Panc1 (cell line): ENCODE measurements at regions not wholly inside any gene's neighbourhood (a gene's known extent, or its start where the extent isn't known, plus 50 kb on each side); places are given as distances from the start of the nearest gene placed in this dataset.

Experiments used
- ATAC-seq: fragments of 200-7000 bp; cut with Tn5 transposase; 2 replicates; pipeline ENCODE4 v1.9.1; 2020; ENCODE audit warnings: mild to moderate bottlenecking, moderate library complexity
- BruUV-seq: library from RNA; stranded (reverse); fragments of 400-500 nt; replicated peaks from 2 replicates; lab custom pipeline; 2021; lab: Mats Ljungman, UMichigan
- CTCF ChIA-PET: fragments of 300-600 bp; sonication (Branson Sonifier 250); formaldehyde crosslinking; loops from one replicate; lab custom pipeline; 2022; ENCODE audit warnings: antibody characterized with exemption; lab: Charles Lee
- POLR2A ChIA-PET: fragments of 300-600 bp; sonication (Branson Sonifier 250); formaldehyde crosslinking; loops from one replicate; lab custom pipeline; 2022; ENCODE audit warnings: antibody characterized with exemption; lab: Charles Lee
- DNase-seq: peaks from one replicate; pipeline ENCODE4 v3.0.0-alpha.2; 2010; ENCODE audit warnings: low read depth, low spot score
- H3K27ac ChIP-seq: 2 replicates; pipeline ENCODE4 v1.5.1; 2011; ENCODE audit warnings: mild to moderate bottlenecking, low read length, inconsistent platforms
- H3K27me3 ChIP-seq: fragments of 200-500 bp; sonication (Bioruptor generic); 2 replicates; pipeline ENCODE4 v1.6.0; 2014; ENCODE audit warnings: low read length, inconsistent platforms; ENCODE audit not compliant: control insufficient read depth, insufficient read depth
- H3K36me3 ChIP-seq: fragments of 200-500 bp; sonication (Bioruptor generic); 2 replicates; pipeline ENCODE4 v1.5.1; 2014; ENCODE audit warnings: inconsistent platforms, mild to moderate bottlenecking, low read length, moderate library complexity; ENCODE audit not compliant: control insufficient read depth, insufficient read depth
- H3K4me1 ChIP-seq: 2 replicates; pipeline ENCODE4 v1.5.1; 2011; ENCODE audit warnings: inconsistent platforms, mild to moderate bottlenecking, low read length, moderate library complexity; ENCODE audit not compliant: control insufficient read depth, insufficient read depth
- H3K4me3 ChIP-seq, 2 experiments: 2 replicates each; pipeline ENCODE4 v1.5.1; 2011 to 2012; ENCODE audit warnings: low read depth in 2 of 2, low read length in 2 of 2, mild to moderate bottlenecking in 2 of 2, inconsistent platforms in 1 of 2, moderate library complexity in 1 of 2
- H3K9me3 ChIP-seq: fragments of 200-500 bp; sonication (Bioruptor generic); 2 replicates; pipeline ENCODE4 v1.5.1; 2014; ENCODE audit warnings: low read depth, mild to moderate bottlenecking, inconsistent platforms, low read length, moderate library complexity; ENCODE audit not compliant: control insufficient read depth, insufficient read depth
- POLR2AphosphoS5 ChIP-seq: IDR thresholded peaks from 2 replicates; pipeline ENCODE4 v1.6.1; 2012; ENCODE audit warnings: mild to moderate bottlenecking, low read depth, low read length, moderate library complexity
- REST ChIP-seq, 2 experiments: IDR thresholded peaks; 2 replicates each; pipeline ENCODE4 v1.6.1; 2011 to 2012; ENCODE audit warnings: low read depth in 2 of 2, control low read depth in 1 of 2, low read length in 1 of 2, mild to moderate bottlenecking in 1 of 2, moderate library complexity in 1 of 2; ENCODE audit not compliant: insufficient read depth in 1 of 2
- SIN3A ChIP-seq: IDR thresholded peaks from 2 replicates; pipeline ENCODE4 v1.6.1; 2012; ENCODE audit warnings: low read depth, mild to moderate bottlenecking, low read length, moderate library complexity, borderline replicate concordance; ENCODE audit not compliant: insufficient read depth
- TCF7L2 ChIP-seq: IDR thresholded peaks from 2 replicates; pipeline ENCODE4 v1.6.1; 2011; ENCODE audit warnings: mild to moderate bottlenecking, low read depth, low read length, inconsistent platforms
- in situ Hi-C: cut with HindIII; loops from 2 replicates; pipeline ENCODE4 v1.10.0; 2016; ENCODE audit warnings: low sequenced_read_pairs, low pct_unique_long_range_greater_than_20kb
- intact Hi-C: fragments of 100-400 bp; cut with micrococcal nuclease; formaldehyde crosslinking; loops from one replicate; pipeline ENCODE4 v1.10.0; 2022; ENCODE audit not compliant: unreplicated experiment
- TF ChIP-seq, protein P1 (sequence below): fragments of 450-650 bp; IDR thresholded peaks from 2 replicates; pipeline ENCODE4 v1.5.1; 2017; ENCODE audit warnings: mild to moderate bottlenecking

GRCh38 chr5:167899490-167900070, 391.9 kb upstream of the WWC1 start:
- no peaks in the 10 kb centered on the region for H3K36me3 ChIP-seq
- ChIA-PET POLR2A (no interaction called here), CTCF (no interaction called here)
- no peaks in the 10 kb centered on the region for H3K4me1 ChIP-seq
- no TSS peak for BruUV-seq
- TF ChIP-seq TCF7L2 (no peak), POLR2AphosphoS5 (no peak)
- H3K27ac ChIP-seq = no peak overlapping the region
- H3K9me3 ChIP-seq = no peaks in the 10 kb centered on the region
- no peaks in the 10 kb centered on the region for H3K27me3 ChIP-seq
- H3K4me3 ChIP-seq = no peak overlapping the region
- intact Hi-C loops = no loop called here
- in situ Hi-C loops = no loop called here
- ATAC-seq (no peak), DNase-seq (no peak)

GRCh38 chr5:167900340-167900935, 391.0 kb upstream of the WWC1 start:
- H3K9me3 ChIP-seq = no peaks in the 10 kb centered on the region
- POLR2A ChIA-PET = no interaction called here
- CTCF ChIA-PET = no interaction called here
- H3K27ac ChIP-seq = no peak overlapping the region
- H3K27me3 ChIP-seq = no peaks in the 10 kb centered on the region
- intact Hi-C loops (no loop called here), in situ Hi-C loops (no loop called here)
- no peaks in the 10 kb centered on the region for H3K4me1 ChIP-seq
- no peak for TF ChIP-seq TCF7L2
- TF ChIP-seq, protein P1, sequence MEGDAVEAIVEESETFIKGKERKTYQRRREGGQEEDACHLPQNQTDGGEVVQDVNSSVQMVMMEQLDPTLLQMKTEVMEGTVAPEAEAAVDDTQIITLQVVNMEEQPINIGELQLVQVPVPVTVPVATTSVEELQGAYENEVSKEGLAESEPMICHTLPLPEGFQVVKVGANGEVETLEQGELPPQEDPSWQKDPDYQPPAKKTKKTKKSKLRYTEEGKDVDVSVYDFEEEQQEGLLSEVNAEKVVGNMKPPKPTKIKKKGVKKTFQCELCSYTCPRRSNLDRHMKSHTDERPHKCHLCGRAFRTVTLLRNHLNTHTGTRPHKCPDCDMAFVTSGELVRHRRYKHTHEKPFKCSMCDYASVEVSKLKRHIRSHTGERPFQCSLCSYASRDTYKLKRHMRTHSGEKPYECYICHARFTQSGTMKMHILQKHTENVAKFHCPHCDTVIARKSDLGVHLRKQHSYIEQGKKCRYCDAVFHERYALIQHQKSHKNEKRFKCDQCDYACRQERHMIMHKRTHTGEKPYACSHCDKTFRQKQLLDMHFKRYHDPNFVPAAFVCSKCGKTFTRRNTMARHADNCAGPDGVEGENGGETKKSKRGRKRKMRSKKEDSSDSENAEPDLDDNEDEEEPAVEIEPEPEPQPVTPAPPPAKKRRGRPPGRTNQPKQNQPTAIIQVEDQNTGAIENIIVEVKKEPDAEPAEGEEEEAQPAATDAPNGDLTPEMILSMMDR = no peak
- TF ChIP-seq REST (IDR thresholded peaks at IDR 0.05; ENCODE audit: insufficient read depth in 1 of 2, low read depth in 2 of 2, low read length in 1 of 2) = no peak
- TF ChIP-seq POLR2AphosphoS5 = no peak
- TF ChIP-seq SIN3A = no peak
- no peaks in the 10 kb centered on the region for H3K36me3 ChIP-seq
- no peak overlapping the region for H3K4me3 ChIP-seq
- DNase-seq (no peak), ATAC-seq (no peak)
- BruUV-seq = no TSS peak

DNA sequence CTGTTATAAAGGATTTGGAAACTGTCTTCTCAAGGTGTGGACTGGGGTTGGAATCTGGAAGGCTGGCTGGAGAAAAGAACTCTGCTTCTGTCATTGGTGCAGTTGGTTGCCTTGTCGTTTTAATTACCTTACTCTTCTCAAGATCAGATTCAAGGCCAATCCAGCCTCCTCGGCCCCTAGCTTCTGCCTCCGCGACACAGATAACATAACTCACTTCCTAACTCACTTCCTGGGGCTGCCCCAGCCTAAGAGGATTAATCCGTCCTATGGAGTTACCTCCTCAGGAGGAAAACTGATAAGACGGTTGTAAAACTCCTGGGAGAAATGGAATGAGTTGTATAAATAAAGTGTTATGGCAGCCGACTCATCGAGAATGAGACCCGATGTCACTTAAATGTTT, 389.1 kb upstream of the WWC1 start:
- in situ Hi-C loops = no loop called here
- intact Hi-C loops = no loop called here
- POLR2A ChIA-PET = no interaction called here
- Histone ChIP-seq H3K4me3 (no peak overlapping the region), H3K27ac (no peak overlapping the region), H3K27me3 (no peaks in the 10 kb centered on the region), H3K36me3 (no peaks in the 10 kb centered on the region), H3K9me3 (no peaks in the 10 kb centered on the region), H3K4me1 (no peaks in the 10 kb centered on the region)
- DNase-seq = no peak
- TF ChIP-seq, protein P1 = no peak
- TF ChIP-seq TCF7L2 (no peak), SIN3A (no peak), POLR2AphosphoS5 (no peak), REST (IDR thresholded peaks at IDR 0.05; ENCODE audit: insufficient read depth in 1 of 2, low read depth in 2 of 2, low read length in 1 of 2) (no peak)
- ATAC-seq = no peak
- CTCF ChIA-PET = no interaction called here
- no TSS peak for BruUV-seq
